ENCODE measurements at regions not wholly inside any gene's neighbourhood (a gene's known extent, or its start where the extent isn't known, plus 50 kb on each side); places are given as distances from the start of the nearest gene placed in this dataset.
"Not testable (repeated sequence)": the region's sequence is repeated elsewhere in the genome, so short reads cannot be mapped to it uniquely, and the experiment has no call there.

DNA sequence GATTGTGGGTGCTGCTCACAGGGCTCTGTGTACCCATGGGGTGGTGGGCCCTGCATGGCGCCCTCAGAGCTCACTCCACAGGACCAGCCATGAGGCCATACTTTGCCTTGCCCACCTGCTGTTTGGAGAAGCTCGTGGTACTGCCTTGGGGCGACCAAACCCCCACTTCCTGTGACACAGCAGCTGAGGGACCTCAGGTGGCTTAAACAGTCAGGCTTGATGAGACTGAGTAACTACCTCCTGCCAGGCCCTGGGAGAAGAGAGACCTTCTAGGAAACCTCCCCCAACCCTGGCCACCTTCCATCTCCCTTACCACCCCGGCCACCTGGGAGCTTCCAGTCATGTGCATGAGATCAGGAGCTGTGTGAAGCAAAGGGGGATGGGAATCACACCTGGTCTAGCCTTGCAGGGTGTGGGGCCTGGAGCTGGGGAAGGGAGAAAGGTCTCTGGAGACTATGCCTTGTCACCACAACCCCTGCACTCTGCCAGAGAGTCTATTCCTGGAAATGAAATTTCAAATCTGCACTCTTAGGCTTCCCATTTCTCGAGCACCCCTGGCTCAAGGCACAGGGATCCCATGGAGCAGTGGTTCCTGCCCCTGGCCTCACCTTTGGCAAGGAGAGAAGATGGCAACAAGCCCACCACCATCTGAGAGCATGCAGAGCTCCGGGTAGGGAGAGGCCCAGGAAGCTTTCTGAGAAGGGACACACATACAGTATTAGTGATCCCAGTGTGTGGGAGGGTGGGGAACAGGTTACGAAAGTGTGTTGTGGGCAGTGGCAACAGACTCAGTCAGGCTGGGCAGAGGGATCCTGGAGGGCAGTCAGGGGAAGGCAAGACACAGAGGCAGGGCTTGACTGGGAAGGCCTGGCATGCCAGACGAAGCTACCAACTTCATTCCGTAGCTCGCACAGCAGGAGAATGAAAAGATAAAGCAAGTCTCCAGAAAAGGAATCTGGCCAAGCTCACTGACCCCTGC, 125.0 kb downstream of the URI1 start:
- Mint-ChIP-seq H3K4me3 (ENCODE audit: low read depth, unreplicated experiment) (no peak overlapping the region), H3K9me3 (ENCODE audit: low read depth, unreplicated experiment) (peaks cover 3% of the 10 kb centered on the region), H3K4me1 (ENCODE audit: low read depth, unreplicated experiment) (no peaks in the 10 kb centered on the region), H3K27ac (ENCODE audit: unreplicated experiment) (no peak overlapping the region), H3K36me3 (ENCODE audit: insufficient read depth, unreplicated experiment) (no peaks in the 10 kb centered on the region), H3K27me3 (ENCODE audit: unreplicated experiment) (peaks cover 62% of the 10 kb centered on the region)
- no TSS peak for BruUV-seq (replicated peaks)
- intact Hi-C loops (cut with micrococcal nuclease; ENCODE audit: unreplicated experiment), result no loop called here
- DNase-seq, result no peak
- no peak for TF ChIP-seq CTCF (IDR thresholded peaks at IDR 0.05; ENCODE audit: unreplicated experiment)
- CTCF ChIA-PET, result no interaction called here

GRCh38 chr19:30067956-30068506, 126.0 kb downstream of the URI1 start:
- H3K27ac Mint-ChIP-seq (ENCODE audit: unreplicated experiment); H3K9me3 Mint-ChIP-seq (ENCODE audit: low read depth, unreplicated experiment); CTCF ChIA-PET; BruUV-seq (replicated peaks); H3K36me3 Mint-ChIP-seq (ENCODE audit: insufficient read depth, unreplicated experiment); H3K4me3 Mint-ChIP-seq (ENCODE audit: low read depth, unreplicated experiment); DNase-seq; H3K4me1 Mint-ChIP-seq (ENCODE audit: low read depth, unreplicated experiment); intact Hi-C loops (cut with micrococcal nuclease; ENCODE audit: unreplicated experiment): not testable (repeated sequence)
- peaks cover 58% of the 10 kb centered on the region for H3K27me3 Mint-ChIP-seq (ENCODE audit: unreplicated experiment)

DNA sequence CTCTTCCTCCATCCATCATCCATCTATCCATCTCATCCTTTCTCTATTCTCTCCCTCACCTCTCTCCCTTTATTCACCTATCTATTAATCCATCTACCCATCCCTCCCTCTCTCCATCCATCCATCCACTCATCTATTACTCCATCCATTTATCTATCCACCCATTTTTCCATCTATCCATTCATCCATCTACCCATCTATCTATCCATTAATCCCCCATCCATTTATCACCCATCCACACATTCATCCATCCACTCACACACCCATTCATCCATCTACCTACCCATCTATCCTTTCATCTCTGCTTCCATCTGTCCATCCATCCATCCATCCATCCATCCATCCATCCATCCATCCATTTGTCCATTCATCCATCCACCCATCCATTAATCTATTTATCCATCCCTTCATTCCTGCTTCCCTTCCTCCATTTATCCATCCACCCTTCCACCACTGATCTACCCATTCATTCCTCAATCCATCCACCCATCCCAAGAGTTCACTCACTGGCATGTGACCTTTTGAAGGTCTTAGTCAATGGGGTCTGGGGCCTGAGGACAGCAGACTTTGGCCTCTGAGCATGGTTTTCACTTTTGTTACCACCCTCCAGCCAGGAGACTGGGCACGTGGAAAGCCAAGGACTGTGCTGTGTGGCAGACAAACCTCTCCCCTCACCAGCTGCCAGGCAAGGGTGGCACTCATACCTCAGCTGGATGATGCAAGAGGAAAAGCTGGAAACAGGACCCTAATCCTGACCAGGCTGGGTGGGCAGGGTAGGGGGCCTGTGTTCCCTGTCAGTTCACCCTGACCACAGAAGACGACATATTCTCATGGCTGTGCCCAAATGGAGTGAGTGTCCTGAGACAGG, 126.7 kb downstream of the URI1 start:
- H3K27me3 Mint-ChIP-seq (ENCODE audit: unreplicated experiment), result peaks cover 62% of the 10 kb centered on the region
- intact Hi-C loops (cut with micrococcal nuclease; ENCODE audit: unreplicated experiment), result no loop called here
- no peak overlapping the region for H3K27ac Mint-ChIP-seq (ENCODE audit: unreplicated experiment)
- DNase-seq, result no peak
- H3K9me3 Mint-ChIP-seq (ENCODE audit: low read depth, unreplicated experiment), result peaks cover 3% of the 10 kb centered on the region
- no TSS peak for BruUV-seq (replicated peaks)
- CTCF ChIA-PET, result no interaction called here
- TF ChIP-seq CTCF (IDR thresholded peaks at IDR 0.05; ENCODE audit: unreplicated experiment), result no peak
- H3K4me1 Mint-ChIP-seq (ENCODE audit: low read depth, unreplicated experiment), result no peaks in the 10 kb centered on the region
- no peak overlapping the region for H3K4me3 Mint-ChIP-seq (ENCODE audit: low read depth, unreplicated experiment)
- H3K36me3 Mint-ChIP-seq (ENCODE audit: insufficient read depth, unreplicated experiment), result no peaks in the 10 kb centered on the region

GRCh38 chr19:30069535-30070197, 127.6 kb downstream of the URI1 start:
- H3K36me3 Mint-ChIP-seq (ENCODE audit: insufficient read depth, unreplicated experiment), result no peaks in the 10 kb centered on the region
- H3K9me3 Mint-ChIP-seq (ENCODE audit: low read depth, unreplicated experiment), result peaks cover 3% of the 10 kb centered on the region
- CTCF ChIA-PET, result no interaction called here
- H3K4me1 Mint-ChIP-seq (ENCODE audit: low read depth, unreplicated experiment), result no peaks in the 10 kb centered on the region
- H3K27me3 Mint-ChIP-seq (ENCODE audit: unreplicated experiment), result peaks cover 71% of the 10 kb centered on the region
- H3K27ac Mint-ChIP-seq (ENCODE audit: unreplicated experiment), result no peak overlapping the region
- no peak for DNase-seq
- BruUV-seq (replicated peaks), result no TSS peak
- H3K4me3 Mint-ChIP-seq (ENCODE audit: low read depth, unreplicated experiment), result no peak overlapping the region
- intact Hi-C loops (cut with micrococcal nuclease; ENCODE audit: unreplicated experiment), result no loop called here
- no peak for TF ChIP-seq CTCF (IDR thresholded peaks at IDR 0.05; ENCODE audit: unreplicated experiment)

Data from Calu3 (cell line).